HepG2 (cell line): ENCODE measurements at regions not wholly inside any gene's neighbourhood (a gene's known extent, or its start where the extent isn't known, plus 50 kb on each side); places are given as distances from the start of the nearest gene placed in this dataset.
A peak's percentile ranks its signal among the peaks of the same experiment; 100 is the strongest.

Source experiments
- CREM ChIP-seq, 2 experiments: sonication (generic) in 1 of 2; formaldehyde crosslinking in 1 of 2; IDR thresholded peaks; 2 replicates each; pipeline versions ENCODE4 v1.4.0 to v1.6.1; 2016 to 2020; ENCODE audit warnings: antibody characterized with exemption in 1 of 2, mild to moderate bottlenecking in 1 of 2, missing genetic modification reagents in 1 of 2
- ETV5 ChIP-seq: IDR thresholded peaks from 2 replicates; pipeline ENCODE4 v1.6.1; 2018; ENCODE audit warnings: missing biosample characterization, missing genetic modification reagents, inconsistent platforms, borderline replicate concordance
- KLF6 ChIP-seq: IDR thresholded peaks from 2 replicates; pipeline ENCODE4 v1.8.0; 2016; ENCODE audit warnings: missing biosample characterization, missing genetic modification reagents
- NFKB2 ChIP-seq: sonication (generic); formaldehyde crosslinking; IDR thresholded peaks from 2 replicates; pipeline ENCODE4 v1.4.0; 2020; ENCODE audit warnings: missing genetic modification reagents, borderline replicate concordance
- POLR2A ChIP-seq, 2 experiments: IDR thresholded peaks; 2 replicates each; pipeline ENCODE4 v1.6.1; 2011; ENCODE audit warnings: low read depth in 2 of 2, low read length in 2 of 2, mild to moderate bottlenecking in 1 of 2, moderate library complexity in 1 of 2; ENCODE audit not compliant: insufficient read depth in 1 of 2
- SALL2 ChIP-seq: sonication (generic); formaldehyde crosslinking; IDR thresholded peaks from 2 replicates; pipeline ENCODE4 v1.8.1; 2023; ENCODE audit warnings: mild to moderate bottlenecking, missing genetic modification reagents, inconsistent platforms
- ZBTB3 ChIP-seq: sonication (generic); formaldehyde crosslinking; IDR thresholded peaks from 2 replicates; pipeline ENCODE4 v1.4.0; 2020; ENCODE audit warnings: low read depth, mild to moderate bottlenecking, moderate library complexity, missing genetic modification reagents, borderline replicate concordance
- ZNF160 ChIP-seq: sonication (generic); formaldehyde crosslinking; IDR thresholded peaks from 2 replicates; pipeline ENCODE4 v1.8.0; 2022; ENCODE audit warnings: mild to moderate bottlenecking, inconsistent platforms, missing genetic modification reagents
- ZNF207 ChIP-seq: fragments of 450-650 bp; IDR thresholded peaks from 2 replicates; pipeline ENCODE4 v1.6.1; 2016; ENCODE audit warnings: antibody characterized with exemption, borderline replicate concordance
- ZNF225 ChIP-seq: sonication (generic); formaldehyde crosslinking; IDR thresholded peaks from 2 replicates; pipeline ENCODE4 v1.4.0; 2020; ENCODE audit warnings: mild to moderate bottlenecking, missing genetic modification reagents
- ZNF431 ChIP-seq: sonication (generic); formaldehyde crosslinking; IDR thresholded peaks from 2 replicates; pipeline ENCODE4 v1.9.0; 2022; ENCODE audit warnings: missing genetic modification reagents, low read depth, mild to moderate bottlenecking, borderline replicate concordance
- ZSCAN29 ChIP-seq: sonication (generic); formaldehyde crosslinking; conservative IDR thresholded peaks from 2 replicates; pipeline ENCODE4 v1.4.0; 2020; ENCODE audit warnings: mild to moderate bottlenecking, missing genetic modification reagents
- TF ChIP-seq, protein P1 (sequence below): sonication (generic); formaldehyde crosslinking; IDR thresholded peaks from 2 replicates; pipeline ENCODE4 v1.8.0; 2022; ENCODE audit warnings: missing genetic modification reagents, mild to moderate bottlenecking, borderline replicate concordance
- TF ChIP-seq, protein P2 (sequence below): sonication (generic); formaldehyde crosslinking; IDR thresholded peaks from 2 replicates; pipeline ENCODE4 v1.8.1; 2022; ENCODE audit warnings: mild to moderate bottlenecking, missing genetic modification reagents
- TF ChIP-seq, protein P3 (sequence below): sonication (generic); formaldehyde crosslinking; IDR thresholded peaks from 2 replicates; pipeline ENCODE4 v1.5.1; 2020; ENCODE audit warnings: missing genetic modification reagents, mild to moderate bottlenecking, borderline replicate concordance
- TF ChIP-seq, protein P4 (sequence below): sonication (generic); formaldehyde crosslinking; IDR thresholded peaks from 2 replicates; pipeline ENCODE4 v1.5.1; 2020; ENCODE audit warnings: missing genetic modification reagents, mild to moderate bottlenecking, borderline replicate concordance
- TF ChIP-seq, protein P5 (sequence below): sonication (generic); formaldehyde crosslinking; IDR thresholded peaks from 2 replicates; pipeline ENCODE4 v1.9.0; 2021; ENCODE audit warnings: missing genetic modification reagents, borderline replicate concordance
- TF ChIP-seq, protein P6 (sequence below): IDR thresholded peaks from 2 replicates; pipeline ENCODE4 v1.6.1; 2016; ENCODE audit warnings: low read depth
- TF ChIP-seq, protein P7 (sequence below): sonication (generic); formaldehyde crosslinking; IDR thresholded peaks from 2 replicates; pipeline ENCODE4 v1.4.0; 2020; ENCODE audit warnings: mild to moderate bottlenecking, missing genetic modification reagents

DNA sequence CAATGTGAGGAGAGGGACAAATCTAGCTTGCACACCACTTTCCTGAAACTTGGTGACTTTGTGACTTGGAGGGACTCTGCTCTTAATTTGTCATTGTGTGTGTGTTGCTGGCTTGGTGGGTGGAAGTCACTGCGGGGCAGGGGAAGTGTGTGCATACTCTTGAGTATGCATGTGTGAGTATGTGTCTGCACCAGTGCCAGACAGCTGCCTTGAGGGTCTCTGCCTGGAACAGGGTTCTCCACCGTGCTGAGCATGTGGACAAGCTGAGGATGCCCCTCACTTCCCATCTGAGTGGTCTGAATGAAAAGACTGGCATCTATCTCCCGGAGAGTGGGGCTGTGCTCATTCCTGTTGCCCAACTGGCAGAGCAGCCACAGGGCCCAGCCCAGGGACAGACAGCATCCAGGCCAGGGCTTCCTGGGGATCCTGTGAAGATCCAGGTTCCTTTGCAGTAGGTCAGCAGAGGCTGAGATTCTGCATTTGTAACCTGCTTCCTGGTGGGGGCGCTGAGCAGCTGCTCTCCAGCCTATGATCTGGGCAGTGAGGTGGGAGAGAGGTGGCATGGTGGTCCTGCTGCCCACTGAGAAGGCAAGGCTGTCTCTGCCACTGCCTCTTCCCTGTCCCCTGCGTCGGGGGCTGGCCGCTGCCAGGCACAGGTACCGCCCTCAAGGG lies 138.9 kb upstream of the HAAO start (continued):
- TF ChIP-seq NFKB2: no peak
- TF ChIP-seq ZNF207: no peak
- TF ChIP-seq ZNF160: no peak
- no peak for TF ChIP-seq SALL2 (CRISPR knock-in tag)
- TF ChIP-seq, protein P1, sequence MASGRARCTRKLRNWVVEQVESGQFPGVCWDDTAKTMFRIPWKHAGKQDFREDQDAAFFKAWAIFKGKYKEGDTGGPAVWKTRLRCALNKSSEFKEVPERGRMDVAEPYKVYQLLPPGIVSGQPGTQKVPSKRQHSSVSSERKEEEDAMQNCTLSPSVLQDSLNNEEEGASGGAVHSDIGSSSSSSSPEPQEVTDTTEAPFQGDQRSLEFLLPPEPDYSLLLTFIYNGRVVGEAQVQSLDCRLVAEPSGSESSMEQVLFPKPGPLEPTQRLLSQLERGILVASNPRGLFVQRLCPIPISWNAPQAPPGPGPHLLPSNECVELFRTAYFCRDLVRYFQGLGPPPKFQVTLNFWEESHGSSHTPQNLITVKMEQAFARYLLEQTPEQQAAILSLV: peak; percentile 92; the same call in 1 of the 2 replicates
- no peak for TF ChIP-seq ZNF431 (CRISPR knock-in tag)
- TF ChIP-seq, protein P2, sequence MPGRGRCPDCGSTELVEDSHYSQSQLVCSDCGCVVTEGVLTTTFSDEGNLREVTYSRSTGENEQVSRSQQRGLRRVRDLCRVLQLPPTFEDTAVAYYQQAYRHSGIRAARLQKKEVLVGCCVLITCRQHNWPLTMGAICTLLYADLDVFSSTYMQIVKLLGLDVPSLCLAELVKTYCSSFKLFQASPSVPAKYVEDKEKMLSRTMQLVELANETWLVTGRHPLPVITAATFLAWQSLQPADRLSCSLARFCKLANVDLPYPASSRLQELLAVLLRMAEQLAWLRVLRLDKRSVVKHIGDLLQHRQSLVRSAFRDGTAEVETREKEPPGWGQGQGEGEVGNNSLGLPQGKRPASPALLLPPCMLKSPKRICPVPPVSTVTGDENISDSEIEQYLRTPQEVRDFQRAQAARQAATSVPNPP (CRISPR knock-in tag): no peak
- TF ChIP-seq, protein P3, sequence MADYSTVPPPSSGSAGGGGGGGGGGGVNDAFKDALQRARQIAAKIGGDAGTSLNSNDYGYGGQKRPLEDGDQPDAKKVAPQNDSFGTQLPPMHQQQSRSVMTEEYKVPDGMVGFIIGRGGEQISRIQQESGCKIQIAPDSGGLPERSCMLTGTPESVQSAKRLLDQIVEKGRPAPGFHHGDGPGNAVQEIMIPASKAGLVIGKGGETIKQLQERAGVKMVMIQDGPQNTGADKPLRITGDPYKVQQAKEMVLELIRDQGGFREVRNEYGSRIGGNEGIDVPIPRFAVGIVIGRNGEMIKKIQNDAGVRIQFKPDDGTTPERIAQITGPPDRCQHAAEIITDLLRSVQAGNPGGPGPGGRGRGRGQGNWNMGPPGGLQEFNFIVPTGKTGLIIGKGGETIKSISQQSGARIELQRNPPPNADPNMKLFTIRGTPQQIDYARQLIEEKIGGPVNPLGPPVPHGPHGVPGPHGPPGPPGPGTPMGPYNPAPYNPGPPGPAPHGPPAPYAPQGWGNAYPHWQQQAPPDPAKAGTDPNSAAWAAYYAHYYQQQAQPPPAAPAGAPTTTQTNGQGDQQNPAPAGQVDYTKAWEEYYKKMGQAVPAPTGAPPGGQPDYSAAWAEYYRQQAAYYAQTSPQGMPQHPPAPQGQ (CRISPR knock-in tag): no peak
- no peak for TF ChIP-seq POLR2A (IDR thresholded peaks at IDR 0.05; ENCODE audit: insufficient read depth in 1 of 2, low read depth in 2 of 2, low read length in 2 of 2)
- TF ChIP-seq KLF6 (CRISPR knock-in tag): no peak
- TF ChIP-seq, protein P4, sequence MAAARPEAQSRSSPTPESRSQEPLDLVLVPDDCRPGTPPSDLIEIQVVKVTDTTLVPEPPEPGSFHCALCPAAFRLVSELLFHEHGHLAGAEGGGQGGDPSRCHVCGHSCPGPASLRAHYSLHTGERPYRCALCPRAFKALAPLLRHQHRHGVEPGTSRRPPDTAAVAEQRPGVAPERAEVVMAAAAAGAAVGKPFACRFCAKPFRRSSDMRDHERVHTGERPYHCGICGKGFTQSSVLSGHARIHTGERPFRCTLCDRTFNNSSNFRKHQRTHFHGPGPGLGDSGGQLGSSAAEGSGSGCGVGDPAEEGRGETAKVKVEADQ: no peak
- TF ChIP-seq, protein P5, sequence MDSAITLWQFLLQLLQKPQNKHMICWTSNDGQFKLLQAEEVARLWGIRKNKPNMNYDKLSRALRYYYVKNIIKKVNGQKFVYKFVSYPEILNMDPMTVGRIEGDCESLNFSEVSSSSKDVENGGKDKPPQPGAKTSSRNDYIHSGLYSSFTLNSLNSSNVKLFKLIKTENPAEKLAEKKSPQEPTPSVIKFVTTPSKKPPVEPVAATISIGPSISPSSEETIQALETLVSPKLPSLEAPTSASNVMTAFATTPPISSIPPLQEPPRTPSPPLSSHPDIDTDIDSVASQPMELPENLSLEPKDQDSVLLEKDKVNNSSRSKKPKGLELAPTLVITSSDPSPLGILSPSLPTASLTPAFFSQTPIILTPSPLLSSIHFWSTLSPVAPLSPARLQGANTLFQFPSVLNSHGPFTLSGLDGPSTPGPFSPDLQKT (CRISPR knock-in tag): no peak
- no peak for TF ChIP-seq ZSCAN29 (CRISPR knock-in tag)
- TF ChIP-seq, protein P6, sequence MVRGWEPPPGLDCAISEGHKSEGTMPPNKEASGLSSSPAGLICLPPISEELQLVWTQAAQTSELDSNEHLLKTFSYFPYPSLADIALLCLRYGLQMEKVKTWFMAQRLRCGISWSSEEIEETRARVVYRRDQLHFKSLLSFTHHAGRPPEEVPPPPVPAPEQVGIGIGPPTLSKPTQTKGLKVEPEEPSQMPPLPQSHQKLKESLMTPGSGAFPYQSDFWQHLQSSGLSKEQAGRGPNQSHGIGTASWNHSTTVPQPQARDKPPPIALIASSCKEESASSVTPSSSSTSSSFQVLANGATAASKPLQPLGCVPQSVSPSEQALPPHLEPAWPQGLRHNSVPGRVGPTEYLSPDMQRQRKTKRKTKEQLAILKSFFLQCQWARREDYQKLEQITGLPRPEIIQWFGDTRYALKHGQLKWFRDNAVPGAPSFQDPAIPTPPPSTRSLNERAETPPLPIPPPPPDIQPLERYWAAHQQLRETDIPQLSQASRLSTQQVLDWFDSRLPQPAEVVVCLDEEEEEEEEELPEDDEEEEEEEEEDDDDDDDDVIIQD (CRISPR knock-in tag): no peak
- TF ChIP-seq CREM (IDR thresholded peaks at IDR 0.05): no peak
- TF ChIP-seq CREM (CRISPR knock-in tag; IDR thresholded peaks at IDR 0.05): no peak
- no peak for TF ChIP-seq ZNF225 (CRISPR knock-in tag)
- TF ChIP-seq, protein P7, sequence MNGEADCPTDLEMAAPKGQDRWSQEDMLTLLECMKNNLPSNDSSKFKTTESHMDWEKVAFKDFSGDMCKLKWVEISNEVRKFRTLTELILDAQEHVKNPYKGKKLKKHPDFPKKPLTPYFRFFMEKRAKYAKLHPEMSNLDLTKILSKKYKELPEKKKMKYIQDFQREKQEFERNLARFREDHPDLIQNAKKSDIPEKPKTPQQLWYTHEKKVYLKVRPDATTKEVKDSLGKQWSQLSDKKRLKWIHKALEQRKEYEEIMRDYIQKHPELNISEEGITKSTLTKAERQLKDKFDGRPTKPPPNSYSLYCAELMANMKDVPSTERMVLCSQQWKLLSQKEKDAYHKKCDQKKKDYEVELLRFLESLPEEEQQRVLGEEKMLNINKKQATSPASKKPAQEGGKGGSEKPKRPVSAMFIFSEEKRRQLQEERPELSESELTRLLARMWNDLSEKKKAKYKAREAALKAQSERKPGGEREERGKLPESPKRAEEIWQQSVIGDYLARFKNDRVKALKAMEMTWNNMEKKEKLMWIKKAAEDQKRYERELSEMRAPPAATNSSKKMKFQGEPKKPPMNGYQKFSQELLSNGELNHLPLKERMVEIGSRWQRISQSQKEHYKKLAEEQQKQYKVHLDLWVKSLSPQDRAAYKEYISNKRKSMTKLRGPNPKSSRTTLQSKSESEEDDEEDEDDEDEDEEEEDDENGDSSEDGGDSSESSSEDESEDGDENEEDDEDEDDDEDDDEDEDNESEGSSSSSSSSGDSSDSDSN (CRISPR knock-in tag): peak; percentile 52; the same call in 1 of the 2 replicates
- no peak; the same call in none of the 2 replicates for TF ChIP-seq ETV5 (CRISPR knock-in tag)
- TF ChIP-seq ZBTB3 (CRISPR knock-in tag): no peak
